GM12874 (cell line): ENCODE measurements at regions not wholly inside any gene's neighbourhood (a gene's known extent, or its start where the extent isn't known, plus 50 kb on each side); places are given as distances from the start of the nearest gene placed in this dataset.

Experiments used
- TF ChIP-seq, protein P1 (sequence below): IDR thresholded peaks from 2 replicates; pipeline ENCODE4 v1.5.1; 2011; ENCODE audit warnings: low read depth, mild to moderate bottlenecking, control low read depth, low read length, moderate library complexity; ENCODE audit not compliant: insufficient read depth

DNA sequence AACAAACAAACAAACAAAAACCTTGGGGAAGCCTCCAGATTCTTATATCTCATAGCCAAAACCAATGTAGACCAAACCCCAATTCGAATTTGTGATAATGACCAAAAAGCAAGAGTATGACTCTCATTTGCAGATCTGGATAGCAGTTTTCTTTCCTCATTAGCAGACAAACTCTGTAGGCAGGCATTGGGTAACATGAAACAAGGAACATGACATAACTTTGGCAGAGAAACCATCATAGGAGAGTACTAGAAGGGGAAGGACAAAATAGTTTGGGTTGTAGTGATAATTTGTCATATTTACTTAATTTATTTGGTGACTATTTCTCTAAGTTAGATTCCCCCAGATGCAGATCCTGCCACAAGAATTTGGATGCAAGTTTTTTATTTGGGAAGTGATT lies 187.8 kb downstream of the MID1IP1 start:
- TF ChIP-seq, protein P1, sequence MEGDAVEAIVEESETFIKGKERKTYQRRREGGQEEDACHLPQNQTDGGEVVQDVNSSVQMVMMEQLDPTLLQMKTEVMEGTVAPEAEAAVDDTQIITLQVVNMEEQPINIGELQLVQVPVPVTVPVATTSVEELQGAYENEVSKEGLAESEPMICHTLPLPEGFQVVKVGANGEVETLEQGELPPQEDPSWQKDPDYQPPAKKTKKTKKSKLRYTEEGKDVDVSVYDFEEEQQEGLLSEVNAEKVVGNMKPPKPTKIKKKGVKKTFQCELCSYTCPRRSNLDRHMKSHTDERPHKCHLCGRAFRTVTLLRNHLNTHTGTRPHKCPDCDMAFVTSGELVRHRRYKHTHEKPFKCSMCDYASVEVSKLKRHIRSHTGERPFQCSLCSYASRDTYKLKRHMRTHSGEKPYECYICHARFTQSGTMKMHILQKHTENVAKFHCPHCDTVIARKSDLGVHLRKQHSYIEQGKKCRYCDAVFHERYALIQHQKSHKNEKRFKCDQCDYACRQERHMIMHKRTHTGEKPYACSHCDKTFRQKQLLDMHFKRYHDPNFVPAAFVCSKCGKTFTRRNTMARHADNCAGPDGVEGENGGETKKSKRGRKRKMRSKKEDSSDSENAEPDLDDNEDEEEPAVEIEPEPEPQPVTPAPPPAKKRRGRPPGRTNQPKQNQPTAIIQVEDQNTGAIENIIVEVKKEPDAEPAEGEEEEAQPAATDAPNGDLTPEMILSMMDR = no peak

GRCh38 chrX:38991656-38992440 lies 190.6 kb downstream of the MID1IP1 start:
- TF ChIP-seq, protein P1 = no peak

DNA sequence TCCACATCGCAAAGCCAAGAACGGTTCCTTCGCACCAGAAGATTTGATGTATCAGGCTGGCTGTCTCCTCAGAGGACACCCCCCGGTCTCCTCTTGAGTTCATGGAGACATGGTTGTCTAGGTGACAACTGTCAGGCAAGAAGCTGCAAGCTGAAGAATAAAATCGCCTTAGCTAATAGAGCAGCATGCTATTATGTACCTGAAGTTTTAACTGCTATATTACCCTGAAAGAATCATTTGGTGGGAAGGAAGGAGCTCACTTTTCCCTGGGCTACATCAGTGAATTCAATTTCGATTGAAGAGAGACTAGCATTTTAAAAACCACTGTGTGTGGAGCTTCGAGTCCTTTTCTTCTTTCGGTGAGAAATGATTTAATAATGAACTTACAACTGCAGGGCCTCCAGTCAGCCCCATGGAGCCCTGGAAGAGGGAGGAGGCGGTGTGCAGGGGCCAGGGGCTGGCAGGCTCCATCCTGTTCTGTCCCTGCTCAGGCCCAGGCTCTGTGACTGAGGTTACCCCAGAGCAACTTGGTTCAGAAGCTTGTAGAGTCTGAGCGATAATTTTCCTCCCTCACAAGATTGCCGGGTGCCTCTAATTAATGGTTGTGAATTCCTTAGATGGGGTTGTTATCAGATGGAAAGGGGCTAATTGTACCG lies 191.3 kb downstream of the MID1IP1 start:
- TF ChIP-seq, protein P1 = no peak

DNA sequence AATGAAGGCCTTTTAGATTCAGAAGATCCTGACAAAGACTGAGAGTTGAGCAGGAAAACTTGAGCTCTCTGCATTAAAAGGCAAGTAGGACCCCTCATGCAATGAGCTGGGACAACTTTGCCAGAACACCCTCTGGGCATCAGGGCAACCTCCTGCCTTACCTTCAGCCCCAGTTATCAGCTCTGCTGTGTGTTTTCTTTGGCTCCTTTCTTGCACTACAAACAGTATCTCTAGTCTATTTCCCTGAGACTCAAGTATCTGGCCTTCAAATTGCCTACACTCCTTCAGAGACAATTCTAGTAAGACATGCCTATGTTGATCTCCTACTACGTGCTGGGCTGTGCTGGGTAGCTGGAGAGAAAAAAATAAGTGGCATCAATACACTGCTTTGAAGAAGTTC lies 192.2 kb downstream of the MID1IP1 start:
- TF ChIP-seq, protein P1 = no peak

DNA sequence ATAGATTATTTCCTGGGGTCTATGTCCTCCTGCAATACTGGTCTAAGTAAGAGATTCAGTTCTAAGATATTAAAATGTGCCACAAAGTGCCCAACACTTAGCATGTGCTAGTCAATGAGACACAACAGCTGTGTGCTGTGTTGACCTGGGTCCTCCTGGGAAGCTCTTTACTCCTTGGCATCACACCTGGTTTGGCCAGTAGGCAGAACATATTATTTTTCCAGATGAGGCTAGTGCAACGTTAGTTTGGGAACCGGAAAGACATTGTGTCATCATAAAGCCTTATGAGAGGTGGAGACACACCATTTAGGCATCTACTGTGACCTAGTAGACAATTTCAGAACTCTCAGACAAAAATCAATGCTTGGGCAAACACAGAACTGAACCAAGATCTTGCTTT lies 197.8 kb downstream of the MID1IP1 start:
- TF ChIP-seq, protein P1 = no peak

GRCh38 chrX:38999967-39000745 lies 198.9 kb downstream of the MID1IP1 start:
- TF ChIP-seq, protein P1 = no peak

- TF ChIP-seq, protein P1 = no peak
Observed at GRCh38 chrX:39000802-39001201, 199.5 kb downstream of the MID1IP1 start.
